ENCODE measurements at regions not wholly inside any gene's neighbourhood (a gene's known extent, or its start where the extent isn't known, plus 50 kb on each side); places are given as distances from the start of the nearest gene placed in this dataset.

DNA sequence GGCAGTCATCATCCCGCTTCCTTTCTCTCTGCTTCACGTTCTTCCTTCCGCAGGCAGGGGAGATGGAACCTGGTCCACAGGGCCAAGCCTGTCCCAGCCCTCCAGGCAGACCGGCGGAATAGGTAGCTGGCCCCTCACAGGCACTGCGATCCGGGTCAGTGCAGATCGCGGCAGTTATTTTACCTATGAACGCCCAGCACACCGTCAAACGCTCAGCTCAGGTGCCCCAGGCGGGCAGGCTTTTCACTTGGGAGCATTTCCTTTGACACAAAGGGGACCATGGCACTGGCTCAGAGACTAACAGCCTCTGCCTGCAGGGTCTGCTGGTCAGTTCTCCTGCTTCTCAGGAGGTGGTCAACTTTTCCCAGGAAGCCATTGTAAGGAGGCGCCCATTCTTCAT is 97.0 kb upstream of the ZNF98 start:
- H3K27me3 Mint-ChIP-seq (ENCODE audit: insufficient read depth, unreplicated experiment), result no peaks in the 10 kb centered on the region
- no peak for TF ChIP-seq CTCF (IDR thresholded peaks at IDR 0.05; ENCODE audit: unreplicated experiment)
- H3K36me3 Mint-ChIP-seq (ENCODE audit: insufficient read depth, unreplicated experiment), result no peaks in the 10 kb centered on the region
- no peak overlapping the region for H3K4me3 Mint-ChIP-seq (ENCODE audit: unreplicated experiment)
- H3K4me1 Mint-ChIP-seq (ENCODE audit: insufficient read depth, unreplicated experiment), result no peaks in the 10 kb centered on the region
- no peak overlapping the region for H3K27ac Mint-ChIP-seq (ENCODE audit: low read depth, unreplicated experiment)
- ChIA-PET POLR2A (no interaction called here), CTCF (no interaction called here)
- H3K9me3 Mint-ChIP-seq (ENCODE audit: unreplicated experiment), result peaks cover 32% of the 10 kb centered on the region
- intact Hi-C loops (cut with micrococcal nuclease), result no loop called here
- DNase-seq (ENCODE audit: unreplicated experiment), result no peak
- BruUV-seq (replicated peaks), result no TSS peak

DNA sequence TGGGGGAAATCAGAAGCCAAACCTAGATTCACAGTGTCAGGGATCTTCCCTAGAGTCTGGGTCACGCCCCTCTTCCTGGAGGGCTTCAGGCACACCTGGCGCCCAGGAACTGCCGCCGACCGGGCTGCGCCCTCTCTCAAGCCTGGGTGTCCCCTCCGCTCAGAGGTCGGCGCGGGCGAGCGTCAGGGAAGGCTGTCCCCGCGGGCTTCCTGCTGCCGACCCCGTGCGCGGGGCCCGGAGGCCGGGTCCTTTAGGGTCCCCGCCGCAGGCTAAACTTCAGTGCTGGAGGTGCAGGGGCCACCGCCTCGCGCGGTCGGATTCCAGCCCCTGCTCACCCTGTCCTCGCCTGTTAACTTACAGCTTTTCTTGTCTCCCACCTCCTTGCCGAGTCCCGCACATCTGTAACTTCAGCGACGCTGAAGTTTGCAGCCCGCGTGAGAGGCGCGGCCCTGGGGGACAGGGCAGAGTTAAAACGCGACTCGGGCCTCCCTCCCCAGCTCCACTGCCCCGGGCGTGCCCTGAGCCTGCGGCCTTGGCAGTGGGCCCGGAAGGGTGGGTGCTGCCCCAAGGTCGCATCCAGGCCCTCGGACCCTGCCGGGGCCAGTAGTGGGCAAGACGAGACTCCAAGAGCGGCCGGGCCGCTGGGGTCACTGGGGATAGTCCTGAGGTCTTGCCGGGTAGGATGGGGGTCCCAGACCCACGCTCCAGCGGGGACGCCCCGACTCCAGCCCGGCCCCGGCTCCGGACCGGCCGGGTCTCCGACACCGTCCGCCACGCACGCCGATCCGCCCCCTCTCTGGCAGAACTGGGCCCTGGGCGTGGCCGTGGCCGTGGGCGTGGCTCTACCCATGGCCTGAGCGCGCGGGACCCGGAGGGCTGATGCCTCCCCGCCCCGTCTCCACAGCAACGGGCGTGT is 95.6 kb upstream of the ZNF98 start:
- DNase-seq (ENCODE audit: unreplicated experiment), result no peak
- no TSS peak for BruUV-seq (replicated peaks)
- no peaks in the 10 kb centered on the region for H3K4me1 Mint-ChIP-seq (ENCODE audit: insufficient read depth, unreplicated experiment)
- H3K27ac Mint-ChIP-seq (ENCODE audit: low read depth, unreplicated experiment), result no peak overlapping the region
- CTCF ChIA-PET, result no interaction called here
- no peak for TF ChIP-seq CTCF (IDR thresholded peaks at IDR 0.05; ENCODE audit: unreplicated experiment)
- POLR2A ChIA-PET, result no interaction called here
- no peaks in the 10 kb centered on the region for H3K36me3 Mint-ChIP-seq (ENCODE audit: insufficient read depth, unreplicated experiment)
- intact Hi-C loops (cut with micrococcal nuclease), result no loop called here
- H3K4me3 Mint-ChIP-seq (ENCODE audit: unreplicated experiment), result no peak overlapping the region
- peaks cover 32% of the 10 kb centered on the region for H3K9me3 Mint-ChIP-seq (ENCODE audit: unreplicated experiment)
- H3K27me3 Mint-ChIP-seq (ENCODE audit: insufficient read depth, unreplicated experiment), result no peaks in the 10 kb centered on the region

DNA sequence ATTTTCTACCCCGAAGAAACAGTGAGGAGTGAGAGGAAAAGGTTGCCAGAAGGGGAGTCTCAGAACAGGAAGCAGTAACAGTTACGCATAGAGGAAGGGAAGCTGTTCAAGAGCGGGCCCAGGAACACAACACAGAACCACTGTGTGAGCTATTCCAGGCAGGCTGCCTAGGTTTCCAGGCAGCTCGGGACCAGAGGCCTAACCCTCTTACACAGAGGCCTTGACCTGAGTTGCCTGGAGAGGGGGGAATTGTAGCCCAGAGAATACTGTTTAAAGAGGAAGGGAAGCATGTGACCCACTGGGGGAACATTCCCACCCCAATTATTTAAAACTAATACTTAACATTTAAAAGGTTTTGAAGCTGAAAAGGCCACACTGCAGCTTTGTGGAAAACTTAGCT is 93.3 kb upstream of the ZNF98 start:
- H3K9me3 Mint-ChIP-seq (ENCODE audit: unreplicated experiment), result peaks cover 32% of the 10 kb centered on the region
- TF ChIP-seq CTCF (IDR thresholded peaks at IDR 0.05; ENCODE audit: unreplicated experiment), result no peak
- POLR2A ChIA-PET, result no interaction called here
- no peaks in the 10 kb centered on the region for H3K4me1 Mint-ChIP-seq (ENCODE audit: insufficient read depth, unreplicated experiment)
- intact Hi-C loops (cut with micrococcal nuclease), result no loop called here
- BruUV-seq (replicated peaks), result no TSS peak
- H3K27ac Mint-ChIP-seq (ENCODE audit: low read depth, unreplicated experiment), result no peak overlapping the region
- H3K4me3 Mint-ChIP-seq (ENCODE audit: unreplicated experiment), result no peak overlapping the region
- CTCF ChIA-PET, result interaction anchor here (0.6 kb wide), 2 partner anchors 8 to 478 kb away, joined by 3 read pairs; no protein-coding TSS in a partner anchor
- no peaks in the 10 kb centered on the region for H3K27me3 Mint-ChIP-seq (ENCODE audit: insufficient read depth, unreplicated experiment)
- H3K36me3 Mint-ChIP-seq (ENCODE audit: insufficient read depth, unreplicated experiment), result no peaks in the 10 kb centered on the region
- DNase-seq (ENCODE audit: unreplicated experiment), result no peak

- H3K4me1 Mint-ChIP-seq (ENCODE audit: insufficient read depth, unreplicated experiment), result no peaks in the 10 kb centered on the region
- no peak overlapping the region for H3K27ac Mint-ChIP-seq (ENCODE audit: low read depth, unreplicated experiment)
- no peak for DNase-seq (ENCODE audit: unreplicated experiment)
- H3K9me3 Mint-ChIP-seq (ENCODE audit: unreplicated experiment), result peaks cover 38% of the 10 kb centered on the region
- no peak overlapping the region for H3K4me3 Mint-ChIP-seq (ENCODE audit: unreplicated experiment)
- ChIA-PET CTCF (no interaction called here), POLR2A (no interaction called here)
- intact Hi-C loops (cut with micrococcal nuclease), result no loop called here
- H3K27me3 Mint-ChIP-seq (ENCODE audit: insufficient read depth, unreplicated experiment), result no peaks in the 10 kb centered on the region
- BruUV-seq (replicated peaks), result no TSS peak
- TF ChIP-seq CTCF (IDR thresholded peaks at IDR 0.05; ENCODE audit: unreplicated experiment), result no peak
- H3K36me3 Mint-ChIP-seq (ENCODE audit: insufficient read depth, unreplicated experiment), result no peaks in the 10 kb centered on the region
These were observed 81.4 kb upstream of the ZNF98 start for GRCh38 chr19:22503524-22503923.
